ENCODE measurements at regions not wholly inside any gene's neighbourhood (a gene's known extent, or its start where the extent isn't known, plus 50 kb on each side); places are given as distances from the start of the nearest gene placed in this dataset.

DNA sequence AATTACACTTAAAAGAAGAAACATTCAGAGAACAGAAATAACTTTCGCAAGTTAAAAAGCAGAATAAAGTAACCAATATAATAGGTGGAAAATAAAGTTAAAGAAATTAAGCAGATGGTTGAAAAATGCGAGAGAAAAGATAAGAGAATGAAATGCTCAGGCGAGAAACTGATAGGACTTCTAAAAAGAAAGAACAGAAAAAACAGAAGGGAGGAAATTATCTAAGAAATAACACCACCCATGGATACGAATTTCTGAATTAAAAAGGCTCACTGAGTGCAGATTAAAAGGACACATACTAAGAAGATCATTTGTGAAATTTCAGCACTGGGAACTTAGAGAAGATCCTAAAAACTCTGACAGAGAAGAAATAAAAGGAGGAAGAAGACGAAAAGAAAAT is 92.0 kb downstream of the HLX start:
- TF ChIP-seq, protein P1, sequence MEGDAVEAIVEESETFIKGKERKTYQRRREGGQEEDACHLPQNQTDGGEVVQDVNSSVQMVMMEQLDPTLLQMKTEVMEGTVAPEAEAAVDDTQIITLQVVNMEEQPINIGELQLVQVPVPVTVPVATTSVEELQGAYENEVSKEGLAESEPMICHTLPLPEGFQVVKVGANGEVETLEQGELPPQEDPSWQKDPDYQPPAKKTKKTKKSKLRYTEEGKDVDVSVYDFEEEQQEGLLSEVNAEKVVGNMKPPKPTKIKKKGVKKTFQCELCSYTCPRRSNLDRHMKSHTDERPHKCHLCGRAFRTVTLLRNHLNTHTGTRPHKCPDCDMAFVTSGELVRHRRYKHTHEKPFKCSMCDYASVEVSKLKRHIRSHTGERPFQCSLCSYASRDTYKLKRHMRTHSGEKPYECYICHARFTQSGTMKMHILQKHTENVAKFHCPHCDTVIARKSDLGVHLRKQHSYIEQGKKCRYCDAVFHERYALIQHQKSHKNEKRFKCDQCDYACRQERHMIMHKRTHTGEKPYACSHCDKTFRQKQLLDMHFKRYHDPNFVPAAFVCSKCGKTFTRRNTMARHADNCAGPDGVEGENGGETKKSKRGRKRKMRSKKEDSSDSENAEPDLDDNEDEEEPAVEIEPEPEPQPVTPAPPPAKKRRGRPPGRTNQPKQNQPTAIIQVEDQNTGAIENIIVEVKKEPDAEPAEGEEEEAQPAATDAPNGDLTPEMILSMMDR (IDR thresholded peaks at IDR 0.05) = no peak
- no peaks in the 10 kb centered on the region for H3K9me3 ChIP-seq
- H3K4me3 ChIP-seq = no peak overlapping the region
- no peaks in the 10 kb centered on the region for H3K36me3 ChIP-seq
- DNase-seq (ENCODE audit: low spot score) = no peak
- H3K27ac ChIP-seq = no peak overlapping the region
- H3K4me1 ChIP-seq = peaks cover 0 to 6% of the 10 kb centered on the region in 2 donors
- H3K27me3 ChIP-seq = no peaks in the 10 kb centered on the region

DNA sequence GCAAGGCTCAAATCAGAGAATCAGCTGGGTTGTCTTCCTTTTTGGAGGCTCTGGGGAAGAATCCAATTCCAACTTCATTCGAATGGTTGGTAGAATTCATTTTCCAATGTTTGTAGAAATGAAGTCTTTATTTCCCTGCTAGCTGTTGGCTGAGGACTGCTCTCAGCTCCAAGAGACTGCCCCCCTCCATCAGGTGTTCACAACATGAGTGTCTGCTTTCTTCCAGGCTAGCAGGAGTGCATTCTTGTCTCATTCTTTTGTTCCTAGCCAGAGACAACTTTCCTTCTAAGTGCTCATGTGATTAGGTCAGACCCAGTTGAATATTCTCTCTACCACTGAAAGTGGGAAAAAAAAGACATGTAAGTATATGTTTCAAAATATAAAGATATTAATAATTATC is 95.2 kb downstream of the HLX start:
- peaks cover 0 to 6% of the 10 kb centered on the region in 2 donors for H3K4me1 ChIP-seq
- no peak overlapping the region for H3K4me3 ChIP-seq
- no peak for DNase-seq (ENCODE audit: low spot score)
- H3K9me3 ChIP-seq = no peaks in the 10 kb centered on the region
- H3K27me3 ChIP-seq = no peaks in the 10 kb centered on the region
- no peak overlapping the region for H3K27ac ChIP-seq
- TF ChIP-seq, protein P1 (IDR thresholded peaks at IDR 0.05) = no peak
- no peaks in the 10 kb centered on the region for H3K36me3 ChIP-seq

DNA sequence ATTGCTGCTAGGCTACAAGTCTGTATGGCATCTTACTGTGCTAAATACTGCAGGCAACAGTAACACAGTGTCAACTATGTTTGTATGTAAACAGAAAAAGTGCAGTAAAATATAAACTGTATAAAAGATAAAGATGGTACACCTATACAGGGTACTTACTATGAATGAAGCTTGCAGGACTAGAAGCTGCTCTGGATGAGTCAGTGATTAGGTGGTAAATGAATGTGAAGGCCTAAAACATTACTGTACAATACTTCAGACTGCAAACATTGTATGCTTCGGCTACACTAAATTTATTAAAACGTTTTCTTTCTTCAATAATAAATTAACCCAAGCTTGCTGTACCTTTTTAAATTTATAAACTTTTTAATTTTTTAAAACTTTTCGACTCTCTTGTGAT is 97.1 kb downstream of the HLX start:
- no peaks in the 10 kb centered on the region for H3K4me1 ChIP-seq
- TF ChIP-seq, protein P1 (IDR thresholded peaks at IDR 0.05) = no peak
- no peak for DNase-seq (ENCODE audit: low spot score)

DNA sequence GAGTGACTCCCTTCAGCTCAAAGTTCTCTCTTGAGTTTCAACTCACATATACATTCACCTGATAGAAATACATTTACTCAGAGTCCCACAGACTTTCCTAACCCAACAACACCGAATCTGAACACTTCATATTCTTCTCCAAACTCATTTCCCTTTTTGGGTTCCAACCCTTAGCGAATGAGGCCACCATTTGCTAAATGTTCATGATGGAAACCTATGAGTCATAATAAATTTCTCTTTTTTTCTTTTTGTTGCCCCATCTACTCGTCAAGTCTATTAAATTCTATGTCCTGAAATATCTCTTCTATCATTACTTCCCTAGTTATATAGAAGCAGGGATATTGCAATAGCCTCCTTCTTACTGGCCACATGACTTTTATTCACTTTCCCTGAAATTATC is 100.1 kb downstream of the HLX start:
- TF ChIP-seq, protein P1 (IDR thresholded peaks at IDR 0.05) = no peak
- no peak for DNase-seq (ENCODE audit: low spot score)
- no peaks in the 10 kb centered on the region for H3K36me3 ChIP-seq
- H3K4me1 ChIP-seq = no peaks in the 10 kb centered on the region
- H3K4me3 ChIP-seq = no peak overlapping the region
- no peaks in the 10 kb centered on the region for H3K27me3 ChIP-seq
- H3K9me3 ChIP-seq = no peaks in the 10 kb centered on the region
- H3K27ac ChIP-seq = no peak overlapping the region

More for the DNA sequence above, 97.1 kb downstream of the HLX start:
- no peaks in the 10 kb centered on the region for H3K27me3 ChIP-seq
- no peak overlapping the region for H3K4me3 ChIP-seq
- H3K36me3 ChIP-seq = no peaks in the 10 kb centered on the region
- H3K27ac ChIP-seq = no peak overlapping the region
- no peaks in the 10 kb centered on the region for H3K9me3 ChIP-seq

DNA sequence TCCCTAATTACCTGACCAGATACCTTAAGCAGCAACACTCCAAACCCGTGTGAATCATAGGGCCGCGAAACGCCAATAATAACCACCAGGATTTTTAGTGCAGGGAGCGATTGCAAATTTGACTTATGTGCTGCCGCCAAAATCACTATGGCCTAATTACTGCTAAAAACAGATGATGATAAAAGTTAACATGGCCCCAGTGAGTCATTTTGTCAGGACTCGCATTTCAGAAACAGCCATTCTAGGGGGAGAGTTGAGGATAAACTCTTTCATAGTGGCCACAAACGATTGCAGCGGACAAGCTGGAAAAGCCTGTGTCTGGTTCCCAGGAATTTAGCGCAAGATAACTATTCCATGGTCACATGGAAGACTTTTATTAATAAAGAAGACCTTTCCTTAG is 103.4 kb downstream of the HLX start:
- Histone ChIP-seq H3K36me3 (no peaks in the 10 kb centered on the region), H3K4me1 (no peaks in the 10 kb centered on the region)
- DNase-seq (ENCODE audit: low spot score) = no peak

More for the DNA sequence above, 103.4 kb downstream of the HLX start:
- Histone ChIP-seq H3K9me3 (no peaks in the 10 kb centered on the region), H3K4me3 (no peak overlapping the region), H3K27me3 (no peaks in the 10 kb centered on the region), H3K27ac (no peak overlapping the region)
- TF ChIP-seq, protein P1 (IDR thresholded peaks at IDR 0.05) = no peak
